SJCRH30 (cell line): ENCODE measurements at regions not wholly inside any gene's neighbourhood (a gene's known extent, or its start where the extent isn't known, plus 50 kb on each side); places are given as distances from the start of the nearest gene placed in this dataset.

Experiments used
- DNase-seq, 2 experiments: peaks; one replicate each; pipeline ENCODE4 v3.0.0-alpha.2; 2015 to 2020
- H3K27ac ChIP-seq: fragments of 250-450 bp; sonication (Bioruptor Pico); 2 replicates; pipeline ENCODE4 v1.5.1; 2020; ENCODE audit warnings: mild to moderate bottlenecking, moderate library complexity
- H3K27me3 ChIP-seq: fragments of 250-450 bp; sonication (Bioruptor Pico); 2 replicates; pipeline ENCODE4 v1.5.1; 2020; ENCODE audit warnings: mild to moderate bottlenecking, moderate library complexity
- H3K36me3 ChIP-seq: fragments of 250-450 bp; sonication (Bioruptor Pico); 2 replicates; pipeline ENCODE4 v1.5.1; 2020; ENCODE audit warnings: mild to moderate bottlenecking, moderate library complexity
- H3K4me1 ChIP-seq: fragments of 250-450 bp; sonication (Bioruptor Pico); 2 replicates; pipeline ENCODE4 v1.5.1; 2020; ENCODE audit warnings: mild to moderate bottlenecking, moderate library complexity
- H3K4me3 ChIP-seq: fragments of 250-450 bp; sonication (Bioruptor Pico); 2 replicates; pipeline ENCODE4 v1.5.1; 2020; ENCODE audit warnings: mild to moderate bottlenecking, moderate library complexity
- H3K9me3 ChIP-seq: fragments of 250-450 bp; sonication (Bioruptor Pico); replicated peaks from 2 replicates; pipeline ENCODE4 v1.5.1; 2020; ENCODE audit warnings: mild to moderate bottlenecking, moderate library complexity

DNA sequence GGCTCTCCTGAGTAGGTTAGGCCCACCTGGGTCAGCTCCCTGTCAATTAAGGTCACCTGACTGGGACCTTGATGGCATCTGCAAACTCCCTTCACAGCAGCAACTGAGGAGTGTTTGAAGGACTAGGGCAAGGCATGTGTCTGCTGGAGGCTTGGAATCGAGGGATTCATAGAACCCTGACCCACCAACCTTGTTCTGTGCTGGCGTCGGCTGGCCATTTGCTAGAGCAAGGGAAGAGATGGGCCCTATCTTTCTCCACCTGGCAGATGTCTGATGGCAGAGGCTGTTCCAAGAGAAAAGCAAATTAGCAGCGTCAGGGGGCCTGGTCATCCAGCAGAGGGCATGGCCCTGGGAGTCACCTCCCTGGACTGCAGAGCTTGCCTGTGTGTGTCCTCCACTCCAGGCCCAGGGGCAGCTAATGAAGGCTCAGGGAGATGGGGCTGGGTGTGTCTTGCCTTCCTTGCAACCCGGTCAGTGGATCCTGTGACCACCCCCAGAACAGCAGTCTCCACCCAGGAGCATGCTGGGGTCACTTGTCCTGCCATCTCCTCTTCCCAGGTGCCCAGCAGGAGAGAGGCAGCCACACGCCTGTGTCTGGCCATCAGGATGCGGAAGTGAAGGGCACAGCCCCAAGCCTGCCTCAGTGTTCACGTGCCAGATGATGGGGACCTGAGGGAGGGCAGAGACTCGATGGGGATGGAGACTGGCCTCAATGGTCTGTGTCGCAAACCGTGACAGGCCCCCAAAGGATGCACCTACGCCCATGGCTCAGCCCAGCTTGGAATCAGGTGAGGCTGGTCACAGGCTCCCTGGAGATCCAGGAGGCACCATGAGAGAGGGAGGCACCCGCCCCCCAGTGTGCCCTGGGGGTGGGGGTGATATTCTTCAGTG lies 53.9 kb downstream of the BARX1 start:
- peak in 1 of 2 experiments; percentile 0 for DNase-seq
- H3K4me3 ChIP-seq: no peak overlapping the region
- no peak overlapping the region for H3K27ac ChIP-seq
- H3K36me3 ChIP-seq: no peaks in the 10 kb centered on the region
- peaks cover 14% of the 10 kb centered on the region for H3K27me3 ChIP-seq
- H3K4me1 ChIP-seq: no peaks in the 10 kb centered on the region
- no peaks in the 10 kb centered on the region for H3K9me3 ChIP-seq

DNA sequence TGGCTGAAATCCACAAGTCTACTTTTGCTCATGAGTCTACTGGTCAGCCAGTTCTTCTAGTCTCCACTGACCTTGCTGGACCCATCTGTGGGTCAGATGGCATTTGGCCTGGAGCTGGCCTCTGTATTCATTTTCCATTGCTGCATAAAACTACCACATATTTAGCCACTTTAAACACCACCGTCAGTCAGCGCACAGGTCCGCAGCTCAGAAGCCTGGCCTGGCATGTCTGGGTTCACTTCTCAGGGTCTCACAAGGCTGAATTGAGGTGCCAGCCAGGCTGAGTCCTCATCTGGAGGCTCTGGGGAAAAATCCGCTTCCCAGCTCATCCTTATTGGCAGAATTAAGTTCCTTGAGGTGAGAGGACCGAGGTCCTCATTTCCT lies 54.7 kb downstream of the BARX1 start:
- H3K36me3 ChIP-seq: no peaks in the 10 kb centered on the region
- peaks cover 11% of the 10 kb centered on the region for H3K27me3 ChIP-seq
- DNase-seq: peak in 1 of 2 experiments; percentile 0
- no peaks in the 10 kb centered on the region for H3K9me3 ChIP-seq
- H3K27ac ChIP-seq: no peak overlapping the region
- H3K4me1 ChIP-seq: no peaks in the 10 kb centered on the region
- no peak overlapping the region for H3K4me3 ChIP-seq

DNA sequence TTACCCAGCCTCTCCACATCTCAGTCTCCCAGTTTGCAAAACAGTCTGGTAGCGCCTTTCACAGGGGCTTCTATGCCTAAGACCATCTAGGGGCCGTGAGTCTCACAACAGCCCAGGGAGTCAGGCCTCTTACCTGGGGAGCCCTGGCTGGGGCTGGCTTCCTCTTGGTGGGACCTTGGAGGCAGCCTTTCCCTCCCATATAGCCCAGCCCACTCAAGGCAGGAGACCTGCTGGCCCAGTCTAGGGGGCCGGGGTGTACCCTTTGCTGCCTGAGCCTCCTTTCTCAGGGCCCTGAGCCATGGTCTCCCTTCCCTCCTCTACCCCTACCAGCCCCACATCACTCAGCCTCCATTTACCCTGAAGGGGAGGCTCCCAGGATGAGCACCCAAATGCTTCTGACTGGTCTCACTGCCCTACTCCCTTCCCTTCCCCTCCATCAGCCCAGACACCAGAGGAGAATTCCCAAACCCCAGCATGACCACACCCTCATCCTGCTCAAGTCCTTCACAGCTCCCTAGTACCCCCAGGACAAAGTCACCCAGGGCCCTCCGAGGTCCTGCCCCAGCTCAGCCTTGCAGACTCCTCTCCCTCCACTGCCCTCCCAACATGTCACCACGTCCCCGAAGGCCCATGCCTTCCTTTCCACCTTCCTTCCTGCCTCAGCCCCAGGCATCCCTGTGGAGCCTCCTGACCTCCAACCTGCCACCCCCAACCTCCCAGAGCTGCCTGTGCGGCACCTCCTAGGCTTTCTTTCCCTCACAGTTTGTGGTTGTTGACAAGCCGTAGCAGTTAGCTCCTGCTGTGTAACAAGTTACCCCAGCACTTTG lies 55.3 kb downstream of the BARX1 start:
- DNase-seq: peak in 1 of 2 experiments; percentile 1
- no peak overlapping the region for H3K27ac ChIP-seq
- H3K27me3 ChIP-seq: peaks cover 7% of the 10 kb centered on the region
- no peaks in the 10 kb centered on the region for H3K9me3 ChIP-seq
- H3K4me3 ChIP-seq: no peak overlapping the region
- H3K4me1 ChIP-seq: no peaks in the 10 kb centered on the region
- no peaks in the 10 kb centered on the region for H3K36me3 ChIP-seq

DNA sequence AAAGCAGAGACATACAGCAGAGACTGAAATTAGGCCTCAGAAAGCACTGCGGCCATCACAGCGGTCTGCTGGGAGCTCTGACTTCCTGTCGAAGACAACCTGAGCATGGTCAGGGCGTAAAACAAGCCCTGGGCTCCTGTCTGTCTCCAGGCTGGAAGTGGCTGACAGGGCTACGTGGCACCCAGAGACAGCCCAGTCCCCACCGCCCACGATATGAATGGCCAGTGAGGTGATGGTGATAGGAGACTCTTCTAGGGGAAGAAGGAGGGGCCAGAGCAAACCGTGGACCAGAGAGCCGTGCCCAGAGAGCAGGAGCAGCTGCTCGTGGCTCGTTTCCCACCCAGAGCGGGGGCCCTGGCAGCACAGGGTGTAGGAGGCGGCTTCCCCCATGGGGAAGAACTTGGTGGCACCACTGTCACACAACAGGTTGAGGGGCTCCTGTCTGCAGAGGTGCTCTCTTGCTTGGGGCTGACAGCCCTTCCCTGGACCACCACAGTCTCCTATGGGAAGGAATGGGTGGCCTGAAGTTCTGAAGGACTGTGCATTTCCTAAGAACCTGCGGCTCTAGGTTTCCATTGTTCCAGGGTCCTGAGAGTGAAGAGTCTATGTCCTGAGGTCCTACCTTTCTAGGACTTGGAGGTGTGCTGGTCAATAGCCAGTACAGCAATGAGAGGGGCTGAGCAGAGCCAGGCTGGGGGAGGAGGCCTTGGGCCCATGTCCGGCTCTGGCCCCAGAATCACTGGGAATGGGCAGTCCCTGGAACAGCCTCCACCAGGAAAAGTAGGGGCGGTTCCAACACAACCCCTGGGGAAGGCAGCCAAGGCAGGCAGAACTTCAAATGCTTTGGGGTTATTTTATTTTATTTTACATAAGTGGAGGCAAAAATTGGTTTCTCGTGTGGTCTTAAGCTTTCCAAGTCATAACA lies 56.4 kb downstream of the BARX1 start:
- no peak overlapping the region for H3K4me3 ChIP-seq
- peaks cover 7% of the 10 kb centered on the region for H3K27me3 ChIP-seq
- H3K9me3 ChIP-seq: no peaks in the 10 kb centered on the region
- peak in 1 of 2 experiments; percentile 0 for DNase-seq
- H3K36me3 ChIP-seq: no peaks in the 10 kb centered on the region
- H3K27ac ChIP-seq: no peak overlapping the region
- no peaks in the 10 kb centered on the region for H3K4me1 ChIP-seq

DNA sequence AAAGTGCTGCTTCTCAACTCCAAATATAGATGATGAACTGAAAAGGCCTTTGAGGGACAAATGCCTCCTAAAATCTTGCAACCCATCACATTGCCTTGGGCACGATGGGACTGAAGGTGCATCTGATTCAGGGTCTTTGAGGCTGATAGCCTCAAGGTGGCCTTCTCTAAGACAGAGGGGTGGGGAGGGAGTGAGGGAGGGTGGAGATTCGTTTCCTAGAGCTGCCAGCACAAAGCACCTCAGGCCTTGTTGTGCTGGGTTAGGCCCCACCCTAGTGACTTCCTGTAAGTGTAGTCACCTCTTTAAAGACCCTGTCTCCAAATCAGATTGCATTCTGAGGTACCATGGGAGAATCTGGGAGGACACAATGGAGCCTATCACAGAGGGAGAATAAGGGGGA lies 57.1 kb downstream of the BARX1 start:
- peaks cover 7% of the 10 kb centered on the region for H3K27me3 ChIP-seq
- no peak overlapping the region for H3K4me3 ChIP-seq
- H3K4me1 ChIP-seq: no peaks in the 10 kb centered on the region
- no peaks in the 10 kb centered on the region for H3K36me3 ChIP-seq
- no peak overlapping the region for H3K27ac ChIP-seq
- no peaks in the 10 kb centered on the region; the same call in 1 of the 2 replicates for H3K9me3 ChIP-seq
- no peak for DNase-seq

DNA sequence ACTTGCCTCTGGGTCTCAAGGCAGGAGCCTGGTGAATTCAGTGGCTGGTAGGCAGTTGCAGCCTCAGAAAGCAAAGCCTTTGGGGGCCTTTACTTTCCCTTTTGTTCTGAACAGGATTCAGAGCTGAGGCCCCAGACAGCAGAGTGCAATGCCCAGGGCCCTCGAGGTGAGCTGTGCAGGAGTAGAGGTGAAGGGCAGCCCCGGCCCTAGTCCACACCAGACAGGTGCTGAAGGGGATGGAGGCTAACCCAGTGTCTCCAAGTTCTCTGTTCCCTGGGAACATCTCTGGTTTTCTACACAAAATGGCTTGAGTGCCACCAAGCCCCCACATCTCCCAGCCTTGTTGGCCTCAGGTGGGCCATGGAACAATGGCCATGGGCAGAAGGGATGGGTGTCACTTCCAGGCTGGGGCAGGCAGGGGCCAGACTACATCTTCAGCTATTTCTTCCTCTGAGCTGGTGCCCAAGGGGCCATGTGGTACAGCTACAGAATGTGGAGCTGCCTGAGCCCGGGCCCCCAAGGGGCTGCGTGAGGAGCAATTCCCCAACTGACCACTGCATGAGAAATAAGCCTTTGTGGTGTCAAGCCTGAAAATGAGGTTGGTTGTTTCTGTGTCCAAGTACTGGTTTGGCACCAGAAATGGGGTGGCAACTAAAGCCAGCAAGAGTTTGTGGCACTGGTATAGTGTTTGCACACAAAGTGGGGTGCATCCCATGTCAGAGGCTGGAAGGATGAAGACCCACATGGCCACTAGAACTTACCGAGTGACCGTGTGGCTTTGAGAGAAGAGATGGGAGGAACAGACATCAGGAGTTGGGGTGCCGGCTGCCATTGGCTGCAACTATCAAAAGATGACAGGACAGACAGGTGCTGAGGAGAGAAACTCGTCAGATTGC lies 57.8 kb downstream of the BARX1 start:
- peaks cover 7% of the 10 kb centered on the region for H3K27me3 ChIP-seq
- no peaks in the 10 kb centered on the region for H3K36me3 ChIP-seq
- H3K4me1 ChIP-seq: no peaks in the 10 kb centered on the region
- H3K9me3 ChIP-seq: no peaks in the 10 kb centered on the region; the same call in 1 of the 2 replicates
- peak in 1 of 2 experiments; percentile 0 for DNase-seq
- no peak overlapping the region for H3K27ac ChIP-seq
- no peak overlapping the region for H3K4me3 ChIP-seq

DNA sequence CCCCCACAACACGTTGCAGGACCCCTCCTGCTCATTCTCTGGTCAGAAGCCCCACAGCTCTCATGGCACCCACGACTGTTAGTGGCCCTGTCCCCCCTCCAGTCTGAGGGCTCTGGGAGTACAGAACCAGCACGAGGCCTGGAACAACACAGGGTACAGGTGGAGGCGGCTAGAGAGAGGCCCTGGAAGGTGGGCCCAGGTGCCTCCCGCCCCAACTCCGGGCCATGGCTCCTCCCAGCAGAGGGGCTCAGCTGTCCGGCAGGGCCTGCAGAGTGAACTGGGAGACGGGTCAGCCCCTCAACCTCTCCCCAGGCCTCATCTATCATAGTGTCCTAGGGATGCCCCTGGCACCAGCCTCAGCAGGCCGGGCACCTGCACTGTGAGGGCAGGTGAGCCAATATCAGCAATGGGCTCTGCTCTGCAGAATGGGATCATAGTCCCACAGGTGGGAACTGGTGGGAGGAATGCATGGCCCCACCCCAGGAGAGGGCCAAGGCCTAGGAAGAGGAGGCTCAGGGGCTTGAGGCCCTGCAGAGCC lies 58.6 kb downstream of the BARX1 start:
- peak in 1 of 2 experiments; percentile 1 for DNase-seq
- H3K36me3 ChIP-seq: no peaks in the 10 kb centered on the region
- no peaks in the 10 kb centered on the region for H3K4me1 ChIP-seq
- peaks cover 7% of the 10 kb centered on the region for H3K27me3 ChIP-seq
- H3K27ac ChIP-seq: no peak overlapping the region
- no peak overlapping the region for H3K4me3 ChIP-seq
- H3K9me3 ChIP-seq: no peaks in the 10 kb centered on the region; the same call in 1 of the 2 replicates

DNA sequence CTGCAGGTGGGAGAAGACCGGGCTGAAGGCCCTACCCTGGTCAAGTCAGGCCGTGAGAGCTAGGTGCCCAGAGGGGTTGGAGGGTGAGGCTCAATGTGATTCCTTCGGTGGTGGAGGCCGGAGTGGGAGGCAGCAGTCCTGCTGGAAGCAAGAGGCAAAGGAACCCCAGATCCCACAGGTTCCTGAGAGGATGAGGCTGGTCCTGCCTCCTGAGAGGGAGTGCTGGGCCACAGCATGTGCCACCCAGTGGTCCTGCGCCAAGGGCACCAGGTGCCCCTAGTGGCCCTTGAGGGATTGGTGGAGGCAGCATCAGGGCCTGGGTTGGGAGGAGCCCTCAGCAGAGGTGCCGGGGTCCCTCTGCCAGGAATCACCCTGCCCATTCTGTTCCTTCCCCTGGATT lies 59.1 kb downstream of the BARX1 start:
- H3K36me3 ChIP-seq: no peaks in the 10 kb centered on the region
- no peaks in the 10 kb centered on the region for H3K4me1 ChIP-seq
- H3K27me3 ChIP-seq: peaks cover 7% of the 10 kb centered on the region
- no peak overlapping the region for H3K4me3 ChIP-seq
- H3K27ac ChIP-seq: no peak overlapping the region
- peak in 1 of 2 experiments; percentile 1 for DNase-seq
- H3K9me3 ChIP-seq: no peaks in the 10 kb centered on the region; the same call in 1 of the 2 replicates

DNA sequence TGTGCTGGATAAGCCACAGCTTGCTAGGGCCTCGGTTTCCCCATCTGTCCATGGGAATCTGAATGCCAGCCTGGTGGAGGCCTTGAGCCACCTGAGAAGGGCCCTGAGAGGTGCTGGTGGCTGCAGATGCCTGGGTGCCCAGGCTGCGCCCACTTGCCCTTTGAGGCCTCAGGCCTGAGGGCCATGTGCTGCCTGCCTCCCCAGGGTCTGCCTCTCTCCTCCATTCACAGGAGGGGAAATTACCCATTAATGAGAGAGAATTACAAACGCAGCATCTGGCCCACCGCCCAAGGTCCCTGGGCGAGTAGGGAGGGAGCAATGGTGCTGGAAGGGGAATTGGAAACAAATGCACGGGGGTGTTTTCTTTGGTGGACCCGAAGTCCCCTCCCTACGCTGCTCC lies 59.6 kb downstream of the BARX1 start:
- Histone ChIP-seq H3K36me3 (no peaks in the 10 kb centered on the region), H3K4me1 (no peaks in the 10 kb centered on the region), H3K27me3 (peaks cover 7% of the 10 kb centered on the region), H3K9me3 (no peaks in the 10 kb centered on the region; the same call in 1 of the 2 replicates), H3K27ac (no peak overlapping the region), H3K4me3 (no peak overlapping the region)
- peak in 1 of 2 experiments; percentile 0 for DNase-seq

DNA sequence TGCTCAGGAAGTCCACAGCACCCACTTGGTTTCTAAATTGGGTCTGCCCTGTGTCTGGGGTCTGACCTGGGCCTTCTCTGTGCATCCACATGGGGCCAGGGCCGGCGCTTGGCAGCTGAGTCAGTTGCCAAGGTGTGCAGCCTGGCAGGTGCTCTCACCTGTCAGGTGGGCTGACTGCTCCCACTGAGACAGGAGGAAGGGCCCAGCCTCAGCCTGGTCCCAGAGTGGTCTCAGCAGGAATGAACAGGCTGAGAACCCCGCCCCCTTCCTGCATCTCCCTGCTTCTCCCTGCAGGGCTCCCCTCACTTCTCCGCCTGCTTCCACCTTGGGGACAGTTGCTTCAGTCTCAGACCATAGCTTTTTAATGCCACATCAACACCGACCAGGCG lies 60.5 kb downstream of the BARX1 start:
- no peaks in the 10 kb centered on the region for H3K4me1 ChIP-seq
- H3K27me3 ChIP-seq: peaks cover 4% of the 10 kb centered on the region
- peak in 1 of 2 experiments; percentile 1 for DNase-seq
- no peaks in the 10 kb centered on the region; the same call in 1 of the 2 replicates for H3K9me3 ChIP-seq
- no peak overlapping the region for H3K27ac ChIP-seq
- no peak overlapping the region for H3K4me3 ChIP-seq
- no peaks in the 10 kb centered on the region for H3K36me3 ChIP-seq

DNA sequence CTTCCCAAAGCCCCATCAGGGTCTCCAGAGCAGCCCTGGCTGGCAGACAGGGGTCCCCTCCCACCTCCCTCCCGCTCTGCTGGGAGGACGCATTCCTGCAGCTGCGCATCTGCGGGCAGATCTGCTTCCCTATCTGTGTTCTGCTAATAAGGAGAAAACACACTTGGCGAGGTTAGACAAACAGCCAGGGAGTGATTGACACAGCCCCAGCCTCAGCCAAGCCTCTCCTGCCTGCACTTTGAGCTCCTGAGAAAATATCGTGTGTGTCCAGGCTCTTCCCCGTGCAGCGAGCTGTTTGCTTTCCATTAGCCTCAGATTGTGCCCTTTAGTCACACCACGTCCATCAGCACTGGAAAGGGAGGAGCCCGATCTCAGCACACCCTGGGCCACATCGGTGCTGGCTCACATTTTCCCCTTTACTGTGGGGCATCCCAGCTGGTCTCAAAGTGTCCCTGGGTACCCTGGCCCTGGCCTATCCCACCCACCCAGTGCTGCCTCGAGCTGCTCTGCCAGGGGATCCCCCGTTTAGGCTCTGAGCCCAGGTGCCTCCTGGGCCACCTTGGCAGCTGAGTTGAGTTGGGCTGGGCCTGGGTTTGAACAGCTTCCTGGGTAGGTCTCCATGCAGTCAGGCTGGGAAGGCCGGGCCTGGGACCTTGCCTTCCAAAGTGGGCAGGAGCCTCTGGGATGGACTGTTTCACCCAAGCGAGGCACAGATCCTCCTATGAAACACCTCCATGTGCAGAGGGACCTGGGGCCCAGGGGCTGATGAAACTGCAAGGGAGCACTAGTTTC lies 61.1 kb downstream of the BARX1 start:
- Histone ChIP-seq H3K4me1 (no peaks in the 10 kb centered on the region), H3K9me3 (no peaks in the 10 kb centered on the region; the same call in 1 of the 2 replicates), H3K4me3 (no peak overlapping the region), H3K27me3 (peaks cover 4% of the 10 kb centered on the region; the same call in 1 of the 2 replicates), H3K36me3 (no peaks in the 10 kb centered on the region), H3K27ac (no peak overlapping the region)
- peak in 1 of 2 experiments; percentile 0 for DNase-seq

DNA sequence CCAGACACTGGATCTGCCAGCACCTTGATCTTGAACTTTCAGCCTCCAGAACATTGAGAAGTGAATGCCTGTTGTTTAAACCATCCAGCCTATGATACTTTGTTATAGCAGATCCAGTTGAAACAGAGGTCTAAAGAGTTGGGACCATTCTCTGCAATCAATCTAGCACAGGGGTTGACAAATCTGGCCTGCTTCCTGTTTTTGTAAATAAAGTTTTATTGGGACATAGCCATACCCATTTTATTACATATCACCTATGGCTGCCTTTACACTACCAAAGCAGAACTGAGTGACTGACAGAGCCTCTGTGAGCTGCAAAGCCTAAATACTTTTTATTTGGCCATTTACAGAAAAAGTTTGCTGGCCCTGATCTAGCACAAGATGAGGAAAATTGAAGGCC lies 62.0 kb downstream of the BARX1 start:
- Histone ChIP-seq H3K4me1 (no peaks in the 10 kb centered on the region), H3K4me3 (no peak overlapping the region)
- DNase-seq: no peak

More for the DNA sequence above, 62.0 kb downstream of the BARX1 start:
- Histone ChIP-seq H3K36me3 (no peaks in the 10 kb centered on the region), H3K27ac (no peak overlapping the region), H3K9me3 (no peaks in the 10 kb centered on the region; the same call in 1 of the 2 replicates), H3K27me3 (peaks cover 2% of the 10 kb centered on the region; the same call in 1 of the 2 replicates)
